Caco-2 (cell line): ENCODE measurements at regions not wholly inside any gene's neighbourhood (a gene's known extent, or its start where the extent isn't known, plus 50 kb on each side); places are given as distances from the start of the nearest gene placed in this dataset.

Experiments
- BruUV-seq: library from RNA; stranded (reverse); fragments of 400-500 nt; replicated peaks from 2 replicates; lab custom pipeline; 2021; lab: Mats Ljungman, UMichigan
- CTCF ChIA-PET: fragments of 300-600 bp; sonication (Branson Sonifier 250); formaldehyde crosslinking; loops from one replicate; lab custom pipeline; 2022; ENCODE audit warnings: antibody characterized with exemption; lab: Charles Lee
- POLR2A ChIA-PET: fragments of 300-600 bp; sonication (Branson Sonifier 250); formaldehyde crosslinking; loops from one replicate; lab custom pipeline; 2022; ENCODE audit warnings: antibody characterized with exemption; lab: Charles Lee
- DNase-seq, 2 experiments: peaks; one replicate each; pipeline versions ENCODE4 v3.0.0 to v3.0.0-alpha.2; 2020 to 2022
- H3K27me3 ChIP-seq: replicated peaks from 2 replicates; pipeline ENCODE4 v1.6.0; 2011; ENCODE audit warnings: low read length; ENCODE audit not compliant: control insufficient read depth, insufficient read depth
- H3K36me3 ChIP-seq: 2 replicates; pipeline ENCODE4 v1.5.1; 2011; ENCODE audit warnings: low read length; ENCODE audit not compliant: control insufficient read depth, insufficient read depth
- H3K4me1 ChIP-seq: fragments of 250-450 bp; sonication (Bioruptor Pico); 2 replicates; pipeline ENCODE4 v1.5.1; 2020; ENCODE audit warnings: mild to moderate bottlenecking
- H3K4me3 ChIP-seq: 2 replicates; pipeline ENCODE4 v1.5.1; 2011; ENCODE audit warnings: low read depth, mild to moderate bottlenecking, control low read depth, low read length
- H3K9me3 ChIP-seq: fragments of 250-450 bp; sonication (Bioruptor Pico); 2 replicates; pipeline ENCODE4 v1.5.1; 2020; ENCODE audit warnings: mild to moderate bottlenecking, moderate library complexity
- H3K27ac Mint-ChIP-seq: one replicate; pipeline ENCODE4 v1.8.0; 2022; ENCODE audit warnings: mixed read lengths; ENCODE audit not compliant: unreplicated experiment
- H3K27me3 Mint-ChIP-seq: one replicate; pipeline ENCODE4 v1.8.0; 2022; ENCODE audit warnings: mixed read lengths; ENCODE audit not compliant: insufficient read depth, unreplicated experiment
- H3K36me3 Mint-ChIP-seq: one replicate; pipeline ENCODE4 v1.8.0; 2022; ENCODE audit warnings: mild to moderate bottlenecking, mixed read lengths; ENCODE audit not compliant: insufficient read depth, unreplicated experiment
- H3K4me1 Mint-ChIP-seq: one replicate; pipeline ENCODE4 v1.8.0; 2022; ENCODE audit warnings: low read depth, mixed read lengths; ENCODE audit not compliant: unreplicated experiment
- H3K4me3 Mint-ChIP-seq: one replicate; pipeline ENCODE4 v1.8.0; 2022; ENCODE audit warnings: mild to moderate bottlenecking, moderate library complexity, mixed read lengths; ENCODE audit not compliant: unreplicated experiment
- H3K9me3 Mint-ChIP-seq: one replicate; pipeline ENCODE4 v1.8.0; 2022; ENCODE audit warnings: mixed read lengths; ENCODE audit not compliant: unreplicated experiment
- CTCF ChIP-seq, 2 experiments: fragments of 200-600 bp in 1 of 2; IDR thresholded peaks; 1 replicate in 1 of 2; 2 replicates in 1 of 2; pipeline versions ENCODE4 v1.5.1 to v1.8.0; 2011 to 2022; ENCODE audit warnings: antibody characterized with exemption in 1 of 2, control low read depth in 1 of 2, inconsistent platforms in 1 of 2, low read depth in 1 of 2, low read length in 1 of 2, mild to moderate bottlenecking in 1 of 2, moderate library complexity in 1 of 2; ENCODE audit not compliant: insufficient read depth in 1 of 2, severe bottlenecking in 1 of 2, unreplicated experiment in 1 of 2
- intact Hi-C: fragments of 100-400 bp; cut with micrococcal nuclease; formaldehyde crosslinking; loops from one replicate; pipeline ENCODE4 v1.10.0; 2022; ENCODE audit not compliant: unreplicated experiment

- H3K9me3 Mint-ChIP-seq: peaks cover 9% of the 10 kb centered on the region
- DNase-seq: no peak
These were observed 324.3 kb downstream of the PRL start for GRCh38 chr6:21972516-21972915.

GRCh38 chr6:21977346-21977745 is 319.5 kb downstream of the PRL start:
- no peaks in the 10 kb centered on the region; the same call in 1 of the 2 replicates for H3K36me3 ChIP-seq
- no peaks in the 10 kb centered on the region for H3K36me3 Mint-ChIP-seq
- no peaks in the 10 kb centered on the region for H3K9me3 ChIP-seq
- no peaks in the 10 kb centered on the region for H3K27me3 Mint-ChIP-seq
- H3K4me3 ChIP-seq: no peak overlapping the region
- H3K27ac Mint-ChIP-seq: no peak overlapping the region
- intact Hi-C loops: no loop called here
- H3K9me3 Mint-ChIP-seq: peaks cover 32% of the 10 kb centered on the region
- ChIA-PET POLR2A (no interaction called here), CTCF (no interaction called here)
- H3K4me1 ChIP-seq: no peaks in the 10 kb centered on the region
- no TSS peak for BruUV-seq
- no peaks in the 10 kb centered on the region for H3K4me1 Mint-ChIP-seq
- no peak for DNase-seq
- TF ChIP-seq CTCF (IDR thresholded peaks at IDR 0.05; ENCODE audit: insufficient read depth in 1 of 2, low read depth in 1 of 2, low read length in 1 of 2, severe bottlenecking in 1 of 2, unreplicated experiment in 1 of 2): no peak
- H3K4me3 Mint-ChIP-seq: no peak overlapping the region
- H3K27me3 ChIP-seq: no peaks in the 10 kb centered on the region

More at GRCh38 chr6:21972516-21972915, 324.3 kb downstream of the PRL start:
- ChIA-PET POLR2A (no interaction called here), CTCF (no interaction called here)
- Mint-ChIP-seq H3K27ac (no peak overlapping the region), H3K4me3 (no peak overlapping the region), H3K27me3 (no peaks in the 10 kb centered on the region), H3K4me1 (no peaks in the 10 kb centered on the region), H3K36me3 (no peaks in the 10 kb centered on the region)
- Histone ChIP-seq H3K27me3 (no peaks in the 10 kb centered on the region), H3K36me3 (no peaks in the 10 kb centered on the region), H3K9me3 (no peaks in the 10 kb centered on the region), H3K4me3 (no peak overlapping the region), H3K4me1 (no peaks in the 10 kb centered on the region)
- no peak for TF ChIP-seq CTCF (IDR thresholded peaks at IDR 0.05; ENCODE audit: insufficient read depth in 1 of 2, low read depth in 1 of 2, low read length in 1 of 2, severe bottlenecking in 1 of 2, unreplicated experiment in 1 of 2)
- intact Hi-C loops: no loop called here
- BruUV-seq: no TSS peak

- intact Hi-C loops: no loop called here
- no peak overlapping the region for H3K27ac Mint-ChIP-seq
- ChIA-PET CTCF (no interaction called here), POLR2A (no interaction called here)
- Histone ChIP-seq H3K4me3 (no peak overlapping the region), H3K36me3 (no peaks in the 10 kb centered on the region; the same call in 1 of the 2 replicates), H3K4me1 (no peaks in the 10 kb centered on the region), H3K27me3 (no peaks in the 10 kb centered on the region), H3K9me3 (no peaks in the 10 kb centered on the region)
- BruUV-seq: no TSS peak
- TF ChIP-seq CTCF (IDR thresholded peaks at IDR 0.05; ENCODE audit: insufficient read depth in 1 of 2, low read depth in 1 of 2, low read length in 1 of 2, severe bottlenecking in 1 of 2, unreplicated experiment in 1 of 2): no peak
- H3K27me3 Mint-ChIP-seq: no peaks in the 10 kb centered on the region
- no peaks in the 10 kb centered on the region for H3K36me3 Mint-ChIP-seq
- H3K4me1 Mint-ChIP-seq: no peaks in the 10 kb centered on the region
- H3K9me3 Mint-ChIP-seq: peaks cover 23% of the 10 kb centered on the region
- no peak overlapping the region for H3K4me3 Mint-ChIP-seq
- no peak for DNase-seq
These were observed 315.5 kb downstream of the PRL start for GRCh38 chr6:21981235-21981833.
